GM12872 (cell line): ENCODE measurements at regions not wholly inside any gene's neighbourhood (a gene's known extent, or its start where the extent isn't known, plus 50 kb on each side); places are given as distances from the start of the nearest gene placed in this dataset.

ENCODE experiments used
- CTCF ChIP-seq: IDR thresholded peaks from 3 replicates; pipeline ENCODE4 v1.5.1; 2011; ENCODE audit warnings: low read depth, mild to moderate bottlenecking, low read length, moderate library complexity; ENCODE audit not compliant: insufficient read depth

DNA sequence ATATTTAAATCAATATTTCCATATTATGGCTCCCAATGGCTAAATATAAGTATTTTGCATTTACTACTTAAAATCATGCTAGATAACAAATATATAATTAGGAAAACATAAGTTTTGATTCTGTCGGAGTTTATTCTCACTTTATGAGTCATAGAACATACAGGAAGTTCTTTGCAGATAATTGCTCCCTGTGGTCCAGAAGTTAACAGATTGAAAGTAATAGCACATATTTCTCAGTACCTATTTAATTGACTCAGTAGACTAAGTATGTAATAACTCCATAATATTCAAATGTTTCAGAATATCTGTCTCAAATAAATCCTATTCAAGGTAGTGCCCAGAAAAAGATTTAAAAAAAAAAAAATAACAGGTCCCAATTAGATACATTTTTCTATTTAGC lies 806.0 kb upstream of the ATXN7L3B start:
- TF ChIP-seq CTCF: no peak

GRCh38 chr12:73769337-73769736 lies 768.3 kb upstream of the ATXN7L3B start:
- no peak for TF ChIP-seq CTCF

DNA sequence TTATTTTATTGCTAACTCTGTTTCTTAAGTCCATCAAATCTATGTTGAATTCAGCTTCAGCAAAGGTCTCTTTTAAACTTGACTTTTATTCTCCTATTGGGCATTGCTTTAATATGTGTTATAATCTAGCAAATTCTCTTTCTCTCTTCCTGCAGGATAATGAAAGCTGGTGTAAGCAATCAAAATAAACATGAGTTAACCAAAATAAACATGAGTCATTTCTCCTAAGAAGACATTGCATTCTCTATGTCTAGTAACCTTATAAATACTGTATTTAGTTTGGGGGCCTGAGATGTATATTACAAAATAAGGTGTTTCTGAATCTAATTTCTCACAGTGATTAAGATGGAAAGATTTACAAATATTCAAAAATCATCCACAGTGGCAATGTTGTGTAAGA lies 739.1 kb upstream of the ATXN7L3B start:
- TF ChIP-seq CTCF: no peak

DNA sequence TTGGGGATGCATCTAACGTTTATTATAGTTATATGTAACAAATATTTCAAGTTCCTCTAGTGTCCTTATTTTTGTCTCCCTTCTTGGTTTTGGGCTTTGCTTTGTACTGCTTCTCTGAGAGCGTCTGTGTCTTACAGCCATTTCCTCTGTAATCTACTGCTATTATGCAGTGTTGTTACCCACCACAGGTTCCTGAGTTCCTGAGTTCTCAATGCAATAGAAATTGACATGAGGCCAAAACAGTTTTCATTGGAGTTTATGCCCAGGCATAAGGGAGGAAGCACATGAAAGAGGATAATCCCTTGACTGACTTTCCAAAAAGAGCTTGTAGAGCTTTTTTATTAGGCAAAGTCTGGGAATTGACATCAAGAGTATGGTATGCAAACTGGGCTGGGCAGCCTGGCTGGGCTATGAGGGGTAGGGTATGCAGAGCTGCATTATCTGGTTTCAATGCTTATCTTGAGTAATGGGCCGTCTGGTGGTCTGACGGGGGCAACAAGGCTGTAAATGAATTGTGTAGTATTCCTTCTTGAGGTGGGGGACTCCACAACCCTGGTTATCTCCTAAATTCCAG lies 722.5 kb upstream of the ATXN7L3B start:
- TF ChIP-seq CTCF: no peak

DNA sequence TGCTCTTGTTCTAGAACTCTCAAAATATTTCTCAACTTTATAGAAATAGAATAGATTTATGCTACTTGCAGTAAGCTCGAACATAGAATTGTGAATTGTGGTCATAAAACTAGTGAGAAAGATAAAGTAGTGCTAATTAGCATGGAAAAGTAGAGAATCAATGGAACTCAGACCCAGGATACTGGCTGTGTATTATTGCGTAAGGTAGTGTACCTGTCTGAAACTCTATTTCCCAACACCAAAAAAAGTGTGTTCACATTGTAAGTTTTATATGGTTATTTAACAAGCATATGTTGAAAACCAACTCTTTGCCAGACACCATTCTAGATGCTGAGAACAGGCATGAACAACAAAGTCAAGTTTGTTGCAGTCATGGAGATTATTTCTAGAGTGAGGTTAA lies 720.5 kb upstream of the ATXN7L3B start:
- TF ChIP-seq CTCF: no peak

GRCh38 chr12:73833746-73834145 lies 703.9 kb upstream of the ATXN7L3B start:
- no peak for TF ChIP-seq CTCF

GRCh38 chr12:73841963-73842362 lies 695.7 kb upstream of the ATXN7L3B start:
- no peak for TF ChIP-seq CTCF
